Glutamatergic neuron (in vitro differentiated cells): ENCODE measurements at regions not wholly inside any gene's neighbourhood (a gene's known extent, or its start where the extent isn't known, plus 50 kb on each side); places are given as distances from the start of the nearest gene placed in this dataset.
"Not testable (repeated sequence)": the region's sequence is repeated elsewhere in the genome, so short reads cannot be mapped to it uniquely, and the experiment has no call there.

ENCODE experiments used
- DNase-seq: peaks from one replicate; pipeline ENCODE4 v3.0.0; 2022
- H3K27ac Mint-ChIP-seq: one replicate; pipeline ENCODE4 v1.8.0; 2020; ENCODE audit warnings: mild to moderate bottlenecking, mixed read lengths, inconsistent platforms; ENCODE audit not compliant: unreplicated experiment
- H3K27me3 Mint-ChIP-seq: one replicate; pipeline ENCODE4 v1.8.0; 2020; ENCODE audit warnings: mild to moderate bottlenecking, moderate library complexity, mixed read lengths, inconsistent platforms; ENCODE audit not compliant: unreplicated experiment
- H3K36me3 Mint-ChIP-seq: one replicate; pipeline ENCODE4 v1.8.0; 2020; ENCODE audit warnings: mild to moderate bottlenecking, mixed read lengths, inconsistent platforms; ENCODE audit not compliant: unreplicated experiment
- H3K4me1 Mint-ChIP-seq: one replicate; pipeline ENCODE4 v1.8.0; 2020; ENCODE audit warnings: mild to moderate bottlenecking, low read depth, mixed read lengths, inconsistent platforms; ENCODE audit not compliant: unreplicated experiment
- H3K4me3 Mint-ChIP-seq: one replicate; pipeline ENCODE4 v1.8.0; 2020; ENCODE audit warnings: mild to moderate bottlenecking, mixed read lengths, inconsistent platforms; ENCODE audit not compliant: unreplicated experiment
- H3K9me3 Mint-ChIP-seq: one replicate; pipeline ENCODE4 v1.8.0; 2020; ENCODE audit warnings: mild to moderate bottlenecking, moderate library complexity, mixed read lengths, inconsistent platforms; ENCODE audit not compliant: unreplicated experiment
- CTCF ChIP-seq: fragments of 200-600 bp; sonication (generic); IDR thresholded peaks from one replicate; pipeline ENCODE4 v1.5.0; 2021; ENCODE audit not compliant: partially characterized antibody, unreplicated experiment

GRCh38 chr16:65314627-65315008 is 192.8 kb upstream of the CDH11 start:
- DNase-seq, result no peak
- Mint-ChIP-seq H3K27ac (no peak overlapping the region), H3K4me3 (no peak overlapping the region), H3K27me3 (no peaks in the 10 kb centered on the region), H3K4me1 (peaks cover 7% of the 10 kb centered on the region), H3K9me3 (peaks cover 5% of the 10 kb centered on the region), H3K36me3 (no peaks in the 10 kb centered on the region)
- no peak for TF ChIP-seq CTCF

- no peaks in the 10 kb centered on the region for H3K36me3 Mint-ChIP-seq
- H3K27me3 Mint-ChIP-seq, result no peaks in the 10 kb centered on the region
These were observed 192.2 kb upstream of the CDH11 start for GRCh38 chr16:65313936-65314626.

DNA sequence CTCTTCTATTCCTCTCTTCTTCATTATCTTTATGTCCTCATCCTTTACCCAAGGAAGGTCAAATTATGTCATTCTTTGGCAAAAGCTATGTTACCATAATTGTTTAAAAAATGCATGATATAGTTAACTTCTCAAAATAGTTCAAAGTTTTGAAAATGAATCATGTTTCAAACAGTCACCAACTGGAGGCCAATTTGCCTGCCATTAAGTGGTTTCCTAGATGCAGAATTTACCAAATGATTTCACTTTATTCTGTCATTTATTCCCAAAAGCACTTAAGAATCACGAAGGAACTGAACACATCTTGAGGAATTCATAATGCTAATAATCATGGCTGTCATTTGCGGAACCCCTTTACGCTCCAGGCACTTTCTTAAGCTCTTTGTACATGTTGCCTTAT is 190.9 kb upstream of the CDH11 start:
- Mint-ChIP-seq H3K9me3 (peaks cover 3% of the 10 kb centered on the region), H3K4me3 (no peak overlapping the region), H3K4me1 (no peaks in the 10 kb centered on the region), H3K36me3 (no peaks in the 10 kb centered on the region), H3K27ac (no peak overlapping the region), H3K27me3 (no peaks in the 10 kb centered on the region)
- no peak for DNase-seq
- no peak for TF ChIP-seq CTCF

More at GRCh38 chr16:65313936-65314626, 192.2 kb upstream of the CDH11 start:
- no peak for DNase-seq
- no peak overlapping the region for H3K27ac Mint-ChIP-seq
- TF ChIP-seq CTCF, result no peak
- no peak overlapping the region for H3K4me3 Mint-ChIP-seq
- peaks cover 7% of the 10 kb centered on the region for H3K4me1 Mint-ChIP-seq
- H3K9me3 Mint-ChIP-seq, result peaks cover 5% of the 10 kb centered on the region

- no peak for TF ChIP-seq CTCF
- no peak for DNase-seq
- Mint-ChIP-seq H3K9me3 (peaks cover 3% of the 10 kb centered on the region), H3K4me1 (no peaks in the 10 kb centered on the region), H3K27ac (no peak overlapping the region), H3K36me3 (no peaks in the 10 kb centered on the region), H3K4me3 (no peak overlapping the region), H3K27me3 (no peaks in the 10 kb centered on the region)
These were observed 190.2 kb upstream of the CDH11 start for GRCh38 chr16:65312071-65312470.

GRCh38 chr16:65310491-65310890 is 188.6 kb upstream of the CDH11 start:
- DNase-seq, result not testable (repeated sequence)

GRCh38 chr16:65309354-65309753 is 187.5 kb upstream of the CDH11 start:
- Mint-ChIP-seq H3K27ac (no peak overlapping the region), H3K36me3 (no peaks in the 10 kb centered on the region), H3K27me3 (no peaks in the 10 kb centered on the region), H3K4me1 (no peaks in the 10 kb centered on the region), H3K4me3 (no peak overlapping the region), H3K9me3 (no peaks in the 10 kb centered on the region)
- no peak for TF ChIP-seq CTCF
- DNase-seq, result no peak

More at GRCh38 chr16:65310491-65310890, 188.6 kb upstream of the CDH11 start:
- H3K4me1 Mint-ChIP-seq, H3K9me3 Mint-ChIP-seq, H3K27ac Mint-ChIP-seq, H3K36me3 Mint-ChIP-seq, H3K4me3 Mint-ChIP-seq, H3K27me3 Mint-ChIP-seq: not testable (repeated sequence)
